GM18861 (cell line): ENCODE measurements at regions not wholly inside any gene's neighbourhood (a gene's known extent, or its start where the extent isn't known, plus 50 kb on each side); places are given as distances from the start of the nearest gene placed in this dataset.

Source experiments
- ATAC-seq: cut with Tn5 transposase; IDR thresholded peaks from one replicate; pipeline ENCODE4 v1.9.1; 2021; ENCODE audit not compliant: unreplicated experiment

GRCh38 chr20:11432407-11432806 lies 485.3 kb upstream of the BTBD3 start:
- no peak for ATAC-seq

GRCh38 chr20:11436113-11436905 lies 481.4 kb upstream of the BTBD3 start:
- no peak for ATAC-seq

- no peak for ATAC-seq
Measured at GRCh38 chr20:11437090-11437489, 480.6 kb upstream of the BTBD3 start.

GRCh38 chr20:11437611-11438380 lies 479.9 kb upstream of the BTBD3 start:
- no peak for ATAC-seq

- no peak for ATAC-seq
Measured at GRCh38 chr20:11438412-11438811, 479.3 kb upstream of the BTBD3 start.

GRCh38 chr20:11443382-11444119 lies 474.1 kb upstream of the BTBD3 start:
- ATAC-seq, result no peak

- ATAC-seq, result no peak
Measured at GRCh38 chr20:11445161-11445560, 472.5 kb upstream of the BTBD3 start.

GRCh38 chr20:11445891-11446290 lies 471.8 kb upstream of the BTBD3 start:
- no peak for ATAC-seq

GRCh38 chr20:11447371-11448100 lies 470.2 kb upstream of the BTBD3 start:
- no peak for ATAC-seq

GRCh38 chr20:11448554-11448953 lies 469.1 kb upstream of the BTBD3 start:
- no peak for ATAC-seq

- ATAC-seq, result no peak
Measured at GRCh38 chr20:11451793-11452291, 465.9 kb upstream of the BTBD3 start.

GRCh38 chr20:11452326-11452725 lies 465.4 kb upstream of the BTBD3 start:
- ATAC-seq, result no peak

- no peak for ATAC-seq
Measured at GRCh38 chr20:11453430-11453829, 464.3 kb upstream of the BTBD3 start.

- ATAC-seq, result peak; percentile 41
Measured at GRCh38 chr20:11454966-11455799, 462.5 kb upstream of the BTBD3 start.

GRCh38 chr20:11457488-11457887 lies 460.2 kb upstream of the BTBD3 start:
- ATAC-seq, result no peak

GRCh38 chr20:11459090-11459890 lies 458.4 kb upstream of the BTBD3 start:
- no peak for ATAC-seq

GRCh38 chr20:11467436-11467835 lies 450.3 kb upstream of the BTBD3 start:
- no peak for ATAC-seq

GRCh38 chr20:11468880-11469279 lies 448.8 kb upstream of the BTBD3 start:
- no peak for ATAC-seq

GRCh38 chr20:11469795-11470435 lies 447.8 kb upstream of the BTBD3 start:
- no peak for ATAC-seq
